GM19455 (cell line): ENCODE measurements at regions not wholly inside any gene's neighbourhood (a gene's known extent, or its start where the extent isn't known, plus 50 kb on each side); places are given as distances from the start of the nearest gene placed in this dataset.

Experiments
- ATAC-seq: cut with Tn5 transposase; IDR thresholded peaks from one replicate; pipeline ENCODE4 v1.9.1; 2021; ENCODE audit not compliant: unreplicated experiment

DNA sequence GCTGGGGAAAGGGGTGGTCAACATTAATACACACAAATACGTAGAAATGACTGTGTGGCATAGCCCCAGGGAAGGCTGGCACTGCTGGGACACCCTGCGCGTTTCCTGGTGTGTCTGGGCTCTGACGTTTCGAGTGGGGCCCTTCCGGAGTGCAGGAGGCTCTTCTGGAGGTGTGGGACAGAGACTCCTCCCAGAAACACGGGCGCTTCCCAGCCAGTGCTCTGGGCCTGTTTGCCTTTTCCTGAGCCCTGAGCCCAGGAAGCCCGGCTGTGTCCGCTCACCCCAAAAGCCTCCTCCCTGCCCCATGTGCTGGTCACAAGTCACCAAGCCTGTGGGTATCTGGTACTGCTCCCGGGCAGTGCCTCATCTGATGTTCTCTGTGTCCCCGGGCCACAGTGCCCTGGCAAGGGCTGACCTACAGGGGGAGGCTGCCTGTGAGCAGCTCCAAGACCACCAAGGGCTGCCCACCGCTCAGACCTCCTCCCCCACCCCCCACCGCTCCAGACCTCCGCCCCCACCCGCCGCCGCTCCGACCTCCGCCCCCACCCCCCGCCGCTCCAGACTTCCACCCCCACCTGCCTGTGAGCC is 1133.3 kb downstream of the BRD1 start:
- no peak for ATAC-seq

DNA sequence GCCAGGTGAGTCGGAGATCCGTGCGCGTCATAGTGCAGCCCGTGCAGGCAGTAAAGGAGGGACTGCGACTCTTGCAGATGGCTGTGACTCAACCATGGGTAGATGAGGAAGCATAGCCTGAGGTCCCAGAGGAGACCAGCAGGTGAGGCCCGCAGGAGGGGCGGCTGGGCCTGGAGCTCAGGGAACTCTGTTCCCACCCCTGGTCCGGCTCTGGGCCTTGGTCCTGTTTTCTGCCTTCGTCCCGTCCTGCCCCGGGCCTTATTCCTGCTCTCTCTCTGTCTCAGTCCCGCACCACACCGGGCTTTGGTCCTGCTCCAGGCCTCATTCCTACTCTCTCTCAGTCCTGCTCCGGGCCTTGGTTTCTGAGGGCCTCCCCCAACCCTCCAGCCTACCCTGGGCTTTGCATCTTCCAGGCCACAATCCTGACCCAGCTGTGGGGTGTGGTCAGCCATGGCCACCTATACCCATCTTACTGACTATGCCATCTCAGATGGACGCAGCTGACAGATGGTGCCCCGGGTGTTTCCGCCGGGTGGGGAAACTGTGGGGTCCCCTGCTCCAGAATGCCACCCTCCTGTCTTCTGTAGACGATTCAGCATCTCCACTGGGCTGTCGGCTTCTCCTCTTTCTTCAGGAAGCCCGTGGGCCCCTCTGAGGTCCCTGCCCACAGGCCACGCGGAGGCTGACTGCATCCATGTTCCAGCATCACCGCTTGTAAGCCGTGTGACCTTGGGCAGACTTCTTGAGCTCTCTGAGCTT is 1134.1 kb downstream of the BRD1 start:
- ATAC-seq, result no peak

DNA sequence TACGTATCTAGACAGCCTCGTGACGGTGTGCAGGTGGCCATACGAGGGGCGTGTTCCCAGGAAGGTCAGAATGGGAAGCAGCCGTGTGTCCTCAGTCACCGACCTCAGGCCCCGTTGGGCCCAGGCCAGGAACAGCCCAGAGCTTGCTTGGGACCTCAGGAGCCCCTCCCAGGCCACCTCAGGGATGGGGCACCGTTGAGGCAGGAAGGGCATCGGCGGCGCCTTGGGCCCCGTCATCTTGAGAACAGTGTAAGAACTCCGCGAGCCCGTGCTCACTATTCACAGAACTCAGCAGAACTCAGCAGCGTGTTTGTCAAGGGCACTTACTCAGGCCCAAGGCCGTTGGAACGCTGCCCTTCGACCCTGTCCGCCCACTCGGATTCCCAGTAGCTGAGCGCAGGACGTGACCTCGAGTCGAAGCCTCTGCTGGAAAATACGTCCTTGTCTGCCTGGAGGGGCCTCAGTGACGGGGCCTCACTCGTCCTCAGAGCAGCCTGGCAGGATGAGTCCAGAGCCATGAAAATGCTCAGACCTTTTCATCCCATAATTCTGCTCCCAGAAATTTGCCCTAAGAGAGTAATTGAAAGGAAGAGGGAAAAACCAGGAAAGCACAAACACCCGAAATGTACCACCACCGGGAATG is 1134.8 kb downstream of the BRD1 start:
- ATAC-seq, result no peak

DNA sequence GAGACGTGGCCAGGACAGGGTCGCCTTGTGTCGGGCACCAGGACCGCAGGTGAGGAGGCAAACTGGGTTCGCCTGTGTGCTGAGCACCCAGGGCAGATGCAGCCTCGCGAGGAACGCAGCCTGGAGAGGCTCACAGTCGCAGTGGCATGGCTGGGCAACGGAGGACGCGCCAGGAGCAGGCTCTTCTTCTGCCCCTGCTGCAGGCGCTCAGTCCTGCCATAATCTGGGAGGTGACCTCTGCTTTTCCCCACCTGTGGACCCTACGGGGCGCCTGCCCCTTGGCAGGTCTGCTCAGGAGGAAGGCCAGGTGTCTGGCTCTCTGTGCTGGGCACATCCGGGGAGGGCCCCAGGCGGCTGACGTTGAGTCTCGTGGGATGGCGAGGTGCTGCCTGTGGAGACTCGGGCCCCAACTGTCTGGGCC is 1136.2 kb downstream of the BRD1 start:
- ATAC-seq, result no peak

DNA sequence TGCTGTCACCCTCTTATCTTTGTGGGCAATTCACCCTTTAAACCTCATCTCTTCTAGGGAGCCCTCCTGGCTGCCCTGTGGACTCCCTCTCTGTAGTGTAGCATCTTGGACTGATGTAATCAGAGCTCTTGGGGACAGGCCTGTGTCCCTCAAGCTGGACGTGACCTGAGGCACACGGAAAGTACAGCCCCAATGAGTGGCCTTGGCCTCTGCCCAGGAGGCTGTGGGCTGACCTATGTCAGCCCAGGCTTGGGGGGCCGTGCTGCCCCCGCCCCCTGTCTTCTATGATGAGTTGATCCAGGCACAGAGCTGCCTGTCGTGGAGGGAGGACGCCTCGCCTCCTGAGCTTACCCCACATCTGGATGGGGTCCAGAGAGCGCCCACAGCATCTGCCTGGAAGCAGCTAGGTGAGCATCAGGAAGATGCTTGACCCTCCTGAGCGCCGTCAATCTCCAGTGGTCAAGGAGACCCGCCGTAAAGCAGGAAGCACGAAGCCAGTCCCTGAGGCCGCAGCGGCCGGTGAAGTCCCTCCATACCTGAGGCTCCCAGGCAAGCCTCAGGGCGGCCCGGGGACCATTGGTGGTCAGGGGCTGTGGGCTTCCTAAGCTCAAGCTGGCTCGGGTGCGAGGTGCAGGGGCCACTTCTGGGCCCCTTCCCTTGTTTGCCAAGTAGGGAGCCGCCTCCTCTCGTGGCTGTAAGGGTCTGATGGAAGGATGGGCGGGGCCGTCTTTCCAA is 1136.9 kb downstream of the BRD1 start:
- no peak for ATAC-seq

DNA sequence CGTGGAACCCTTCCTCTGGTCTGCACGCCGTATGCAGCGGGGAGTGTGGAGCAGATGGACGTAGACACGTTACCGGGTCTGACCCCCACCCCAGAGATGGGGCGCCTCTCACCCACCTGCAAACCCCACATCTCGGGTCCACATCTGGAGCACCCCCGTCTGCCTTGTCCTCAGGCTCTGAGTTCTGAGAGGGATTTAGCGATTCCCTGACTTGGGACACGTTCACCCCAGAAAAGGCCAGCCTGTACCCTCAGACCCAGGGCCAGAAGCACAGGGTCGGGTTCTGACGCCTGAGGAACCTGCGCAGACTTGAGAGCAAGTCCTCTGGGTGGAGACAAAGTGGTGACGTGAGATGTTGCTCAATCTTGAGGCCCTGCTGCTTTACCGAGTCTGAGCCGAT is 1138.5 kb downstream of the BRD1 start:
- no peak for ATAC-seq

DNA sequence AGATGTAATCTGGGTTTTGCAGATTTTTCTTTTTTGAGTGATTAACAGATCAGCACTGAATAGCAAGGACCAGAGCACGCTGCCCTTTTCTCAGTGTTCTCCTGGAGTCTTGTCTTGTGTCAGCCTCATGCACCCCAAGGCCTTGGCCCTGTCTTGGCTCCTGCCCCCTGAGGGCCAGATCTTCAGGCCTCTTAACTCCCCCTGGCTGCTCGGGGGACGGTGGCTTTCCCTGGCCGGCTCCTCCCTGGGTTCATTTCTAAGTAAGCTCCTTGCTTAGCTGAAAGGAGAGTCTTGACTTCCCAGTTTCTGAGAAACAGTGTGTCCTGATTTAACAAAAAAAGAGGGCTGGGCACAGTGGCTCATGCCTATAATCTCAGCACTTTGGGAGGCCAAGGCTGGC is 1139.3 kb downstream of the BRD1 start:
- ATAC-seq, result no peak

DNA sequence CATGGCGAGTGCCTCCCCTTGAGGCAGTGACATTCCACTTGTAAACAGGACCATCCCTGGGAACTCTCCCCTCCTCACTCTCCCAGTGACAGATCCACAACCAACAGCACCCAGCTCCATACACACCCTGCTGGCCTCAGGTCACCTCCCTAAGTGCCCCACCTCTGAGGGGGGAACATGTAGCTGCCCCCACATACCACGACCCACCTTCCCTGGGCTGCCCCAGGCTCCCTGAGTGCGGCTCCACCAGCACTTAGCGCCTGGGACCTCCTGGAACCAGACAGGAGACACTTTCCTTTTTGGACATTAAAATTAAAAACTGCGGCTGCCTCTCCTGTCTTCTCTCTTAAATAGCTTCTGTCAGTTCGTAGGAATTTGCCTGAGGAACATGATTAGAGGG is 1140.1 kb downstream of the BRD1 start:
- ATAC-seq, result no peak

DNA sequence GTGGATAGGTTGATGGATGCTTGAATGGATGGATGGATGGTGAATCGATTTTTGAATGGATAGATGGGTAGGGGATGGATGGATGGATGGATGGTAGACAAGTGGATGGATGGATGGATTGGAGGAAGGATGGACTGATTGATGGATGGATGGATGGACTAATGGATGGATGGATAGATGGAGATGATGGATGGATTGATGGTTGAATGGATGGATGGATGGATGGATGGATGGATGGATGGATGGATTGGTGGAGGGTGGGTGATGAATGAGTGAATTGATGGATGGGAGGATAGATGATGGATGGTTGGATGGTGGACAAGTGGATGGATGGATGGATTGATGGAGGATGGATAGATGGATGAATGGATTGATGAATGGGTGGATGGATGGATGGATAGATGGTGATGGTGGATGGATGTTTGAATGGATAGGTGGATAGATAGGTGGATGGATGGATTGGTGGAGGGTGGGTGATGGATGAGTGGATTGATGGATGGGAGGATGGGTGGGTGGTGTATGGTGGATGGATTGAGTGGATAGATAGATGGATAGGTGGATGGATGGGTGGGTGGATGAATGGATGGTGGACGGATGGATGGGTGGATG is 1140.9 kb downstream of the BRD1 start:
- no peak for ATAC-seq

DNA sequence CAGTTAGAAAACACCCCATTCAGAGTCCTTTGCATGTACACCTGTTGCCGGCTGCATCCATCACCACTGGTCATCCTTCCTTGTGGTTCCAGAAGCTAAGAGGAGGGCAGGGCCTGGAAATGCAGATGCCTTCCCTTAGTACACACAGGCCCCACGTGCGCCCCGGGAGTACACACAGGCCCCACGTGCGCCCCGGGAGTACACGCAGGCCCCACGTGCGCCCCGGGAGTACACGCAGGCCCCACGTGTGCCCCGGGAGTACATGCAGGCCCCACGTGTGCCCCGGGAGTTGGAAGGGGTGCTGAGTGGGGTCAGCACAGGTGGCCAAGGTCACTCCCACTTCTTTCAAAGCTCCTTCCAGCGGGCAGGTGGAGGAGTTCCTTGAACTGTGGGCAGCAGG is 1141.9 kb downstream of the BRD1 start:
- no peak for ATAC-seq

DNA sequence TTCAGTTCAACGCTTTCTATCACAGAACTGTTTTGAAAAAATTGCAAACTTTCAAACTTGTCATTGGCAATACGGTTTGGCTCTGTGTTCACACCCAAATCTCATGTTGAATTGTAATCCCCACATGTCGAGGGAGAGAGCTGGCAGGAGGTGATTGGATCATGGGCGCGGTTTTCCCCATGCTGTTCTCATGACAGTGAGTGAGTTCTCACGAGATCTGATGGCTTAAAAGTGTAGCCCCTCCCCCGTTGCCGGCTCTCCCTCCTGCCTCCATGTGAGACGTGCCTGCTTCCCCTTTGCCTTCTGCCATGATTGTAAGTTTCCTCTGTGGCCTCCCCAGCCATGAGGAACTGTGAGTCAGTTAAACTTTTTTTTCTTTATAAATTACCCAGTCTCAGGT is 1144.0 kb downstream of the BRD1 start:
- no peak for ATAC-seq

DNA sequence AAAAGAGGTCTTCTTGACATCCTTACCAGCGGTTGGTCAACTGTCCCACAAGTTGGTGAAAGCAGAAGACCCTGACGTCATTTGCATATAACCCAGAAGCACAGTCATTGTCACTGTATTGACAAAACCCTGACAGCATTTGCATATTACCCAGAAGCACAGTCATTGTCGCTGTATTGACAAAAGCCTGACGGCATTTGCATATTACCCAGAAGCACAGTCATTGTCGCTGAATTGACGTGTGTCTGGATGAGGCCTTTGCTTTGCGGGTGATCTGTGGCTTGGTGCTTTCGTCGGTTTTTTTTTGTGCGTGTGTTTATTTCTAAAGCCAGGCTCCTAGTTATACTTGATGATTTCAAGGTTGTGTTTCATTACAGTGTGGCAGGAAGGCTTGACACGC is 1145.2 kb downstream of the BRD1 start:
- ATAC-seq, result no peak

DNA sequence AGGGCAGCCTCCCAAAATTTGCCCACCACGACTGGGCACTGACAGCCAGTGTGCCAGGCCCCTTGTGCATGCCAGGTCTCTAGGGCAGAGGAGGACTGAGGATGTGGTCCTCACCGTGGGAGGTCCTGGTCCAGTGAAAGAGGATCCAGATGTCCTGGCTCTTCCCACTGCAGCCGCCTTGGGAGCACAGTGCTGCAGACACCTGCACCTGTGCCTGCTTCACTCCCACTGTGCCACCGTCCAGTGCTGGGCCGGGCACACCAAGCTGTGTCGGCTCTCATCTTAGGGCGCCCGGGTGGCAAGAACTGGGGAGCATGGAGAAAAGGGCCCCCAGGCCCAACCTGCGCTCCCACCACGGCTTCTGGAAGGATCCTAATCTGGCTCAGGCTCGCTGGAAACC is 1147.1 kb downstream of the BRD1 start:
- ATAC-seq, result no peak

DNA sequence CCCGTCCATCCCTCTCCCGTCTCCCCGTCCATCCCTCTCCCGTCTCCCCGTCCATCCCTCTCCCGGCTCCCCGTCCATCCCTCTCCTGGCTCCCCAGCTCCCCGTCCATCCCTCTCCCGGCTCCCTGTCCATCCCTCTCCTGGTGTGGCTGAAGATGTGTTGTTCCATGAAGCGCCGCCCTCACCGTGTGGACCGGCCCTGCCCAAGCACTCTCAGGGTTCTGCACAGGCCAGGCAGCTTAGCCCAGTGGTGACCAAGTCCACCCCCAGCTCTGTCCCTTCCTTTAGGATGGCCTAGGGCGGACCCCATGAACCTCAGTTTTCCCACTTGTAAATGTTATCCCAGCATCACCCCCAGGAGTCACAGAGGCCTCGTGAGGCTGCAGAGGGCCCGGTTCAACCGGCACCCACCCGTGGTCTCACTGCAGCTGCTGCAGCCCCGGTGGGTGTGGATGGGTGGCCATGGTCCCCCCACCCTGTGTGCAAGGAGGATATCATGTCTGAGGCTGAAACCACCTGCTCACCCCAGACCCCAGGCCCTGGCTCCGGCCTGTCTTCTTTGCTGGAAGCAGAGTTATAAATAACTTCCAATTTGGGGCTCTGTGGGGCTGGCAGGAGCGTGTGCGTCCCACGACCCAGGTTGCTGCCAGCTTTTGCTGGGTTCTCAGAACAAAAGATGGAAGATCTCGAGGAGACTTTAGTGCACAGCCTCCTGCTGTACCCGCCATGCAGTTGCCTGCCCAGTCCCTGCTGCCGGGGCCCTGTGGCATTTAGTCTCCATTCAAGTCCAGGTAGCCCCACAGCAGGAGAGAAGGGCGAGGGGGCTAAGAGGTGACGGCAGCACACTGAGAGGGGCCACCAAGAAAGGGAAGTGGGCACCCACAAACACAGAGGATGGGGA is 1147.8 kb downstream of the BRD1 start:
- no peak for ATAC-seq

DNA sequence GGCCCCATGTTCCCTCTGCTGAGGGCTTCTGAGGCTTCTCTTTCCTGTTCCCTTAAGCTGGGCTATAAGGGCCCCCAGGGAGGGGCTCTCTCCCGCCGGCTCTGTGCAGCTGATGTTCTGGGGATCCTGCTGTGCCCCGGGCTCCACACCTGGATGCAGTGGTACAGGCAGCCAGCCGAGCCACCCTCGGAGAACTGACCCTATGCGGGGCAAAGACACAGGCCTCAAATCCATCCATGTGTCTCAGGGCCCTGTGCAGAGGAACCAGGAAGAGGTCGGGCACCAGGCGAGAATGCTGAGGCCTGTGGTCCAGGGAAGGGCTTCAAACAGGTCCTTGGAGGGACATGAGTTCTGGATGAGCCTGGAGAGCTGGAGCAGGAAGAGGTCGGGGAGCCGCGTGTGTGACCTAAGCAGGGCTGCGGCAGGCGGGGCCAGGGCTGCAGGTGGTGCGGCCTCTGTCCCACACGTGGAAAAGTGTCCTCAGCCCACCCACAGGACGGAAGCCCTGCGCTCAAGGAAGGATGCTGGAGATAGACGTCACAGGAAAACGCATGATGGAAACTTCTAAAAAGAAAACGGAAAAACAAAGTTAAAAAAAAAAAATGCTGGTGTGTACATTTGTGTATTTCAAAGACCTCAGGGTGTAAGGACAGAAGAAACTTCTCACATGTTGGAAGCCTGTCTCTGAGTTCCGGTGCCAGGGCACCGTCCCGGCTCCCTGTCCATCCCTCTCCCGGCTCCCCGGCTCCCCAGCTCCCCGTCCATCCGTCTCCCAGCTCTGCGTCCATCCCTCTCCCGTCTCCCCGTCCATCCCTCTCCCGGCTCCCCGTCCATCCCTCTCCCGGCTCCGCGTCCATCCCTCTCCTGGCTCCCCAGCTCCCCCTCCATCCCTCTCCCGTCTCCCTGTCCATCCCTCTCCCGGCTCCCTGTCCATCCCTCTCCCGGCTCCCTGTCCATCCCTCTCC is 1149.2 kb downstream of the BRD1 start:
- no peak for ATAC-seq

DNA sequence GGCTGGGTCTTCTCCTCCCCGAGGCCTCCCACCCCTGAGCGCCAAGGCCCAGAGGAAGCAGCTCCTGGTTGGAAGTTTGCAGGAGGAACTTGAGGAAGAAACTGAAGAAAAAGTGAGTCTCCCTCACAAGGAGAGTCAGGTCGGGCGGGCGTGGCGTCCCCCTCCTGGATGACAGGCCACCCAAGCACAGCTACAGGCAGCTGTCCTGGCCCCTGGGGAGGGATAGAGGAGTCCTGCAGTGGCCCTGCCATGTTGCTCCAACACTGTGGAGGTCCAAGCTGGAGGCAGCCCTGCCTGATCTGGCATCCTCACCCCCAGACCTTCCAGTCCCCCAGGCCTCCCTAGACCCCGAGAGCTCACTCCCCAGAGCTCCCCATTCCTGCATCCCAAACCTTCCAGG is 1150.1 kb downstream of the BRD1 start:
- ATAC-seq, result no peak

DNA sequence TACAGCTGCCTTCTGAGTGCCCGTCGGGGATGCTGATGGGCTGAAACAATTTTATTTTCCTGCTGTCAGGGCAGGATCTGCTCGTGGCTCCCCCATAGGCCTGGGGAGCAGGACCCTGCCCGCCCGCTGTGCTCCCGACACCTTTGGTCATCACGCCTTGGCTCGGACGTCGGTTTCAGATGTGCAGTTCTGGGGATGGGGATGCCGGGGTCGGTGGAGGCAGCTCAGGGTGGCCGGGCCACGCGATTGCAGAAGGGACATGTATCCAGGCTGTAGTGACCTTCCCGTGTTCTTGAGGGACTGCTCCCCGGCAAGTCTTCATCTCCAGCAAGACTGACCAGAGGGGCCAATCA is 1150.5 kb downstream of the BRD1 start:
- no peak for ATAC-seq

DNA sequence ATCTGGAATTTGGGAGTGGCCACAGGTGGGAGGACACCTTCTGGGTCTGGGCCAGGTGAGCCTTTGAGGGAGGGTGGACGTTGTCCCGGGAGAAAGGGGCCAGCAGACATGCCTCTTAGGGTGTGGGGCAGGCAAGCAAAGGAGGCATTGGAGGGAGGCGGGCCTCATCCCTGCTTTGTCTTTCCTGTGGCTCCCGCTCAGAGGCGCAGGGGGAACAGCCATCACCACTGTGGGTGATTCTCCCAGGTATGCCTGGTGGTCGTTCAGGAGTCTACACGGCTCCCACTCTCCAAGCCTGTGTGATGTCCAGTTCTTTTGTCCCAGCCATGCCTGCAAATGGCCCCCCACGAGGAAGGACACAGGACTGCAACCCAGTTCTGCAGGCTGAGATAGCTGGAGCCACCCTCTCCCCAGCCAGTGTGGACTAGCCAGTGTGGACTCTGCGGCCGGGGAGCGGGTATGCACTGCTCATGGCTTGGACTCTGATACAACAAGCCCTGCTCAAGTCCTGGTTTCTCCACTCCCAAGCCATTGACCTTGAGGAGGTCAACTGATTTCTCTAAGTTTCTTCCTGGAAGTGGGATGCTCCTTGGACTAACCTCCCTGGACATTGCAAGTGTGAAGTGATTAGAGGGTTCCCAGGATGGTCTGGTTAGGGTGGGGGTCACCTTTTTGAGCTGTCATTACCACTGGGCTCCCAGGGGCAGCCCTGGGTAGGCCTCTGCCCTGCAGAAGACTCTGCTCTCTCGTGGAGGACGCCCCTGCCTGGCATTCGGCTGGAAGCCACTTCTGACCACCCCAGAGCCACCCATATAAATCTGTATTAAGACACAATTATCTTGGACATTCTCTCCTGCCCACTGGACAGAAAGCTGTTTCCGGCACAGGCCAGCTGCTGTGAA is 1151.2 kb downstream of the BRD1 start:
- no peak for ATAC-seq

DNA sequence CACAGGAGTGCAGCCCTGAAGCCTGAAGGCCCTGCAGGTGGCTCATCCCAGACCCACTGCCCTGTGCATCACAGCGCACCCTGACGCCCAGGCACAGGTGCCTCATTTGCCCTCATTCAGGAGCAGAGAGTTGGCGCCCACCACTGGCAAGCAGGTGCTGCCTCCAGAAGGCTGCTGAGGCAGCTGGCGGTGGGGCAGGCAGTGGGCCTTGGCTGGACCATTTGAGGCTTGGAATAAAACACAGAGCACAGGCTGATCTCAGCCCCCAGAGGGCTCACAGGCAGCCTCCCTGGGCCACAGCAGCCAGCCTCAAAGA is 1151.9 kb downstream of the BRD1 start:
- ATAC-seq, result no peak
